SK-N-SH (cell line): ENCODE measurements at regions not wholly inside any gene's neighbourhood (a gene's known extent, or its start where the extent isn't known, plus 50 kb on each side); places are given as distances from the start of the nearest gene placed in this dataset.

Experiments
- CHD2 ChIP-seq: fragments of 150-350 bp; IDR thresholded peaks from 2 replicates; pipeline ENCODE4 v1.6.1; 2018; ENCODE audit warnings: low read length; ENCODE audit not compliant: partially characterized antibody
- FOXM1 ChIP-seq: IDR thresholded peaks from 2 replicates; pipeline ENCODE4 v1.4.0; 2012; ENCODE audit warnings: low read depth, mild to moderate bottlenecking
- JUND ChIP-seq: IDR thresholded peaks from 2 replicates; pipeline ENCODE4 v1.4.0; 2012
- MXI1 ChIP-seq: IDR thresholded peaks from 2 replicates; pipeline ENCODE4 v1.6.1; 2012; ENCODE audit warnings: mild to moderate bottlenecking, low read depth, low read length, improper control_type of control experiment
- RAD21 ChIP-seq: IDR thresholded peaks from 2 replicates; pipeline ENCODE4 v1.6.1; 2012; ENCODE audit warnings: mild to moderate bottlenecking, low read length
- RXRA ChIP-seq: IDR thresholded peaks from 2 replicates; pipeline ENCODE4 v1.4.0; 2012; ENCODE audit warnings: low read depth, mild to moderate bottlenecking, borderline replicate concordance
- TF ChIP-seq, protein P1 (sequence below): IDR thresholded peaks from 2 replicates; pipeline ENCODE4; 2012
- TF ChIP-seq, protein P2 (sequence below): fragments of 200-600 bp; sonication (generic); IDR thresholded peaks from 2 replicates; pipeline ENCODE4 v1.6.1; 2017; ENCODE audit warnings: antibody characterized with exemption, mild to moderate bottlenecking, moderate library complexity
- TF ChIP-seq, protein P3 (sequence below): IDR thresholded peaks from 2 replicates; pipeline ENCODE4 v1.6.1; 2012; ENCODE audit warnings: mild to moderate bottlenecking, low read depth, low read length, moderate library complexity
- TF ChIP-seq, protein P4 (sequence below): IDR thresholded peaks from 2 replicates; pipeline ENCODE4 v1.4.0; 2012; ENCODE audit warnings: low read depth
- TF ChIP-seq, protein P5 (sequence below): fragments of 150-350 bp; IDR thresholded peaks from 2 replicates; pipeline ENCODE4 v1.6.1; 2017; ENCODE audit warnings: antibody characterized with exemption, low read length, low read depth, borderline replicate concordance

DNA sequence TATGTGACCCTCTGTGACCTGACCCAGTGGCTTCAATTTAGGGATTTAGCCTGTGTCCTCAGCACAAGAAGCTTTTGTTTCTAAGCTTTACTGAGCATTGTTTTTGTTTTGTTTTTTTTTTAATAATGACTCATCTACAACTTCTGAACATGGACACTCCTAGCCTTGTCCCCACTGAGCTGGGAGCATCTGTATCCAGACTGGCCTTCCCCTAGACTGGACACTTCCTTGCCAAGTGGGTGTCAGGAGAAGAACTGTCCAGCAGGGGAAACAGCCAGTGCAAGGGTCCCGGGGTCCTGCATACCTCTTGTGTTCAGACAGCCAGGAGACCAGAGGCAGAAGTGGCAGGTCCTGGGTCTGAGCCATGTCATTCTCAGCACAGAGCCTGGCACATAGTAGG lies 108.6 kb downstream of the TMEM130 start:
- TF ChIP-seq JUND (no peak), RXRA (no peak), RAD21 (no peak), MXI1 (no peak), CHD2 (no peak), FOXM1 (no peak)
- TF ChIP-seq, protein P1, sequence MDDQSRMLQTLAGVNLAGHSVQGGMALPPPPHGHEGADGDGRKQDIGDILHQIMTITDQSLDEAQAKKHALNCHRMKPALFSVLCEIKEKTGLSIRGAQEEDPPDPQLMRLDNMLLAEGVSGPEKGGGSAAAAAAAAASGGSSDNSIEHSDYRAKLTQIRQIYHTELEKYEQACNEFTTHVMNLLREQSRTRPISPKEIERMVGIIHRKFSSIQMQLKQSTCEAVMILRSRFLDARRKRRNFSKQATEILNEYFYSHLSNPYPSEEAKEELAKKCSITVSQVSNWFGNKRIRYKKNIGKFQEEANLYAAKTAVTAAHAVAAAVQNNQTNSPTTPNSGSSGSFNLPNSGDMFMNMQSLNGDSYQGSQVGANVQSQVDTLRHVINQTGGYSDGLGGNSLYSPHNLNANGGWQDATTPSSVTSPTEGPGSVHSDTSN: no peak
- TF ChIP-seq, protein P2, sequence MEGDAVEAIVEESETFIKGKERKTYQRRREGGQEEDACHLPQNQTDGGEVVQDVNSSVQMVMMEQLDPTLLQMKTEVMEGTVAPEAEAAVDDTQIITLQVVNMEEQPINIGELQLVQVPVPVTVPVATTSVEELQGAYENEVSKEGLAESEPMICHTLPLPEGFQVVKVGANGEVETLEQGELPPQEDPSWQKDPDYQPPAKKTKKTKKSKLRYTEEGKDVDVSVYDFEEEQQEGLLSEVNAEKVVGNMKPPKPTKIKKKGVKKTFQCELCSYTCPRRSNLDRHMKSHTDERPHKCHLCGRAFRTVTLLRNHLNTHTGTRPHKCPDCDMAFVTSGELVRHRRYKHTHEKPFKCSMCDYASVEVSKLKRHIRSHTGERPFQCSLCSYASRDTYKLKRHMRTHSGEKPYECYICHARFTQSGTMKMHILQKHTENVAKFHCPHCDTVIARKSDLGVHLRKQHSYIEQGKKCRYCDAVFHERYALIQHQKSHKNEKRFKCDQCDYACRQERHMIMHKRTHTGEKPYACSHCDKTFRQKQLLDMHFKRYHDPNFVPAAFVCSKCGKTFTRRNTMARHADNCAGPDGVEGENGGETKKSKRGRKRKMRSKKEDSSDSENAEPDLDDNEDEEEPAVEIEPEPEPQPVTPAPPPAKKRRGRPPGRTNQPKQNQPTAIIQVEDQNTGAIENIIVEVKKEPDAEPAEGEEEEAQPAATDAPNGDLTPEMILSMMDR: no peak
- TF ChIP-seq, protein P3, sequence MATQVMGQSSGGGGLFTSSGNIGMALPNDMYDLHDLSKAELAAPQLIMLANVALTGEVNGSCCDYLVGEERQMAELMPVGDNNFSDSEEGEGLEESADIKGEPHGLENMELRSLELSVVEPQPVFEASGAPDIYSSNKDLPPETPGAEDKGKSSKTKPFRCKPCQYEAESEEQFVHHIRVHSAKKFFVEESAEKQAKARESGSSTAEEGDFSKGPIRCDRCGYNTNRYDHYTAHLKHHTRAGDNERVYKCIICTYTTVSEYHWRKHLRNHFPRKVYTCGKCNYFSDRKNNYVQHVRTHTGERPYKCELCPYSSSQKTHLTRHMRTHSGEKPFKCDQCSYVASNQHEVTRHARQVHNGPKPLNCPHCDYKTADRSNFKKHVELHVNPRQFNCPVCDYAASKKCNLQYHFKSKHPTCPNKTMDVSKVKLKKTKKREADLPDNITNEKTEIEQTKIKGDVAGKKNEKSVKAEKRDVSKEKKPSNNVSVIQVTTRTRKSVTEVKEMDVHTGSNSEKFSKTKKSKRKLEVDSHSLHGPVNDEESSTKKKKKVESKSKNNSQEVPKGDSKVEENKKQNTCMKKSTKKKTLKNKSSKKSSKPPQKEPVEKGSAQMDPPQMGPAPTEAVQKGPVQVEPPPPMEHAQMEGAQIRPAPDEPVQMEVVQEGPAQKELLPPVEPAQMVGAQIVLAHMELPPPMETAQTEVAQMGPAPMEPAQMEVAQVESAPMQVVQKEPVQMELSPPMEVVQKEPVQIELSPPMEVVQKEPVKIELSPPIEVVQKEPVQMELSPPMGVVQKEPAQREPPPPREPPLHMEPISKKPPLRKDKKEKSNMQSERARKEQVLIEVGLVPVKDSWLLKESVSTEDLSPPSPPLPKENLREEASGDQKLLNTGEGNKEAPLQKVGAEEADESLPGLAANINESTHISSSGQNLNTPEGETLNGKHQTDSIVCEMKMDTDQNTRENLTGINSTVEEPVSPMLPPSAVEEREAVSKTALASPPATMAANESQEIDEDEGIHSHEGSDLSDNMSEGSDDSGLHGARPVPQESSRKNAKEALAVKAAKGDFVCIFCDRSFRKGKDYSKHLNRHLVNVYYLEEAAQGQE: no peak
- TF ChIP-seq, protein P4, sequence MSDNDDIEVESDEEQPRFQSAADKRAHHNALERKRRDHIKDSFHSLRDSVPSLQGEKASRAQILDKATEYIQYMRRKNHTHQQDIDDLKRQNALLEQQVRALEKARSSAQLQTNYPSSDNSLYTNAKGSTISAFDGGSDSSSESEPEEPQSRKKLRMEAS: no peak
- TF ChIP-seq, protein P5, sequence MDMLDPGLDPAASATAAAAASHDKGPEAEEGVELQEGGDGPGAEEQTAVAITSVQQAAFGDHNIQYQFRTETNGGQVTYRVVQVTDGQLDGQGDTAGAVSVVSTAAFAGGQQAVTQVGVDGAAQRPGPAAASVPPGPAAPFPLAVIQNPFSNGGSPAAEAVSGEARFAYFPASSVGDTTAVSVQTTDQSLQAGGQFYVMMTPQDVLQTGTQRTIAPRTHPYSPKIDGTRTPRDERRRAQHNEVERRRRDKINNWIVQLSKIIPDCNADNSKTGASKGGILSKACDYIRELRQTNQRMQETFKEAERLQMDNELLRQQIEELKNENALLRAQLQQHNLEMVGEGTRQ: no peak
